ENCODE measurements at regions not wholly inside any gene's neighbourhood (a gene's known extent, or its start where the extent isn't known, plus 50 kb on each side); places are given as distances from the start of the nearest gene placed in this dataset.

- Histone ChIP-seq H3K18ac (ENCODE audit: insufficient read length, low read depth, low read length) (no peak overlapping the region), H3K23me2 (ENCODE audit: insufficient read length, low read depth, low read length, poor library complexity, severe bottlenecking) (no peaks in the 10 kb centered on the region), H2BK15ac (ENCODE audit: low read depth, low read length) (no peak overlapping the region), H3T11ph (ENCODE audit: low read length) (no peak overlapping the region), H3K27me3 (ENCODE audit: insufficient read depth, low read length) (no peaks in the 10 kb centered on the region), H3K9me3 (ENCODE audit: control insufficient read depth, low read depth, low read length) (no peaks in the 10 kb centered on the region), H4K20me1 (ENCODE audit: control insufficient read depth, insufficient read depth, insufficient read length) (no peaks in the 10 kb centered on the region), H2AFZ (ENCODE audit: low read length) (no peak overlapping the region), H3K4me2 (ENCODE audit: insufficient read depth, insufficient read length, low read length) (no peak overlapping the region), H3K79me1 (ENCODE audit: insufficient read depth, low read depth, low read length, poor library complexity, severe bottlenecking) (no peaks in the 10 kb centered on the region), H3K56ac (ENCODE audit: insufficient read length, low read depth, low read length) (no peak overlapping the region), H3K23ac (ENCODE audit: insufficient read length, low read depth, low read length) (no peak overlapping the region), H3K4ac (ENCODE audit: low read depth, low read length) (no peak overlapping the region), H3K14ac (ENCODE audit: insufficient read depth, low read length) (no peak overlapping the region), H3K9ac (ENCODE audit: extremely low read depth, insufficient read length, low read length) (no peak overlapping the region), H3K79me2 (ENCODE audit: insufficient read depth, low read length) (no peaks in the 10 kb centered on the region), H2BK120ac (ENCODE audit: low read depth, low read length, poor library complexity, severe bottlenecking) (no peak overlapping the region), H3K27ac (ENCODE audit: insufficient read length, low read depth, low read length) (no peak overlapping the region), H4K8ac (replicated peaks; ENCODE audit: insufficient read length, low read depth, low read length) (no peak overlapping the region), H2BK20ac (ENCODE audit: low read depth, low read length, poor library complexity, severe bottlenecking) (no peak overlapping the region), H2BK12ac (ENCODE audit: insufficient read length, low read depth, low read length) (no peak overlapping the region), H2BK5ac (ENCODE audit: insufficient read length, low read length) (no peak overlapping the region), H4K91ac (ENCODE audit: insufficient read length, low read depth, low read length) (no peak overlapping the region), H2AK5ac (ENCODE audit: insufficient read length, low read length) (no peak overlapping the region), H4K5ac (ENCODE audit: insufficient read length, low read depth, low read length) (no peak overlapping the region), H3K4me1 (ENCODE audit: insufficient read depth, low read length) (no peaks in the 10 kb centered on the region)
- no CpG with 5 or more reads among the region's 6 CpGs for WGBS (ENCODE audit: extremely low coverage, insufficient read length, low lambda C conversion rate)
- DNase-seq = no peak
- peaks cover 4 to 7% of the 10 kb centered on the region in 2 experiments; a peak in 4 of 5 replicates for H3K9me3 Mint-ChIP-seq
- no peak overlapping the region for H3K4me3 Mint-ChIP-seq
- no peaks in the 10 kb centered on the region for H3K4me1 Mint-ChIP-seq
- H3K36me3 Mint-ChIP-seq (ENCODE audit: insufficient read depth in 1 of 3, low read depth in 3 of 3) = no peaks in the 10 kb centered on the region; a peak in 3 of 7 replicates
- H3K27ac Mint-ChIP-seq = no peak overlapping the region
- H3K27me3 Mint-ChIP-seq (ENCODE audit: low read depth) = no peaks in the 10 kb centered on the region
- TF ChIP-seq, protein P1, sequence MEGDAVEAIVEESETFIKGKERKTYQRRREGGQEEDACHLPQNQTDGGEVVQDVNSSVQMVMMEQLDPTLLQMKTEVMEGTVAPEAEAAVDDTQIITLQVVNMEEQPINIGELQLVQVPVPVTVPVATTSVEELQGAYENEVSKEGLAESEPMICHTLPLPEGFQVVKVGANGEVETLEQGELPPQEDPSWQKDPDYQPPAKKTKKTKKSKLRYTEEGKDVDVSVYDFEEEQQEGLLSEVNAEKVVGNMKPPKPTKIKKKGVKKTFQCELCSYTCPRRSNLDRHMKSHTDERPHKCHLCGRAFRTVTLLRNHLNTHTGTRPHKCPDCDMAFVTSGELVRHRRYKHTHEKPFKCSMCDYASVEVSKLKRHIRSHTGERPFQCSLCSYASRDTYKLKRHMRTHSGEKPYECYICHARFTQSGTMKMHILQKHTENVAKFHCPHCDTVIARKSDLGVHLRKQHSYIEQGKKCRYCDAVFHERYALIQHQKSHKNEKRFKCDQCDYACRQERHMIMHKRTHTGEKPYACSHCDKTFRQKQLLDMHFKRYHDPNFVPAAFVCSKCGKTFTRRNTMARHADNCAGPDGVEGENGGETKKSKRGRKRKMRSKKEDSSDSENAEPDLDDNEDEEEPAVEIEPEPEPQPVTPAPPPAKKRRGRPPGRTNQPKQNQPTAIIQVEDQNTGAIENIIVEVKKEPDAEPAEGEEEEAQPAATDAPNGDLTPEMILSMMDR (conservative IDR thresholded peaks at IDR 0.05) = no peak
Measured at GRCh38 chr13:100725472-100725871, 50.9 kb upstream of the TMTC4 start.

Measured in H9 (cell line).